ENCODE measurements at regions not wholly inside any gene's neighbourhood (a gene's known extent, or its start where the extent isn't known, plus 50 kb on each side); places are given as distances from the start of the nearest gene placed in this dataset.

GRCh38 chr11:69392104-69392653 lies 89.3 kb upstream of the LINC01488 start:
- DNase-seq (ENCODE audit: low read depth in 4 of 4, low spot score in 2 of 4) = no peak

GRCh38 chr11:69393178-69393832 lies 88.2 kb upstream of the LINC01488 start:
- no peak for DNase-seq (ENCODE audit: low read depth in 4 of 4, low spot score in 2 of 4)

- DNase-seq (ENCODE audit: low read depth in 4 of 4, low spot score in 2 of 4) = no peak
These were observed 87.6 kb upstream of the LINC01488 start for GRCh38 chr11:69393865-69394233.

GRCh38 chr11:69394234-69394868 lies 87.1 kb upstream of the LINC01488 start:
- DNase-seq (ENCODE audit: low read depth in 4 of 4, low spot score in 2 of 4) = no peak

GRCh38 chr11:69394869-69395246 lies 86.6 kb upstream of the LINC01488 start:
- DNase-seq (ENCODE audit: low read depth in 4 of 4, low spot score in 2 of 4) = no peak

GRCh38 chr11:69395287-69395686 lies 86.2 kb upstream of the LINC01488 start:
- DNase-seq (ENCODE audit: low read depth in 4 of 4, low spot score in 2 of 4) = no peak

GRCh38 chr11:69396051-69396947 lies 85.2 kb upstream of the LINC01488 start:
- no peak for DNase-seq (ENCODE audit: low read depth in 4 of 4, low spot score in 2 of 4)

GRCh38 chr11:69396948-69397307 lies 84.5 kb upstream of the LINC01488 start:
- no peak for DNase-seq (ENCODE audit: low read depth in 4 of 4, low spot score in 2 of 4)

- DNase-seq (ENCODE audit: low read depth in 4 of 4, low spot score in 2 of 4) = no peak
These were observed 83.7 kb upstream of the LINC01488 start for GRCh38 chr11:69397732-69398131.

- peak in 2 of 4 donors; percentile 37 to 46 for DNase-seq (ENCODE audit: low read depth in 4 of 4, low spot score in 2 of 4)
These were observed 82.7 kb upstream of the LINC01488 start for GRCh38 chr11:69398529-69399492.

GRCh38 chr11:69400140-69400539 lies 81.3 kb upstream of the LINC01488 start:
- DNase-seq (ENCODE audit: low read depth in 4 of 4, low spot score in 2 of 4) = no peak

- DNase-seq (ENCODE audit: low read depth in 4 of 4, low spot score in 2 of 4) = no peak
These were observed 80.5 kb upstream of the LINC01488 start for GRCh38 chr11:69400771-69401590.

- no peak for DNase-seq (ENCODE audit: low read depth in 4 of 4, low spot score in 2 of 4)
These were observed 79.7 kb upstream of the LINC01488 start for GRCh38 chr11:69401715-69402114.

- DNase-seq (ENCODE audit: low read depth in 4 of 4, low spot score in 2 of 4) = no peak
These were observed 79.1 kb upstream of the LINC01488 start for GRCh38 chr11:69402251-69402887.

GRCh38 chr11:69403556-69404215 lies 77.8 kb upstream of the LINC01488 start:
- DNase-seq (ENCODE audit: low read depth in 4 of 4, low spot score in 2 of 4) = no peak

GRCh38 chr11:69406060-69406459 lies 75.4 kb upstream of the LINC01488 start:
- DNase-seq (ENCODE audit: low read depth in 4 of 4, low spot score in 2 of 4) = no peak

- DNase-seq (ENCODE audit: low read depth in 4 of 4, low spot score in 2 of 4) = no peak
These were observed 71.4 kb upstream of the LINC01488 start for GRCh38 chr11:69409812-69410645.
